HG02938 (cell line): ENCODE measurements at regions not wholly inside any gene's neighbourhood (a gene's known extent, or its start where the extent isn't known, plus 50 kb on each side); places are given as distances from the start of the nearest gene placed in this dataset.
"Not testable (repeated sequence)": the region's sequence is repeated elsewhere in the genome, so short reads cannot be mapped to it uniquely, and the experiment has no call there.

Experiments used
- ATAC-seq: cut with Tn5 transposase; IDR thresholded peaks from one replicate; pipeline ENCODE4 v1.9.1; 2021; ENCODE audit warnings: mild to moderate bottlenecking, moderate library complexity; ENCODE audit not compliant: unreplicated experiment

GRCh38 chr1:224529844-224530243 is 86.3 kb upstream of the CNIH3 start:
- no peak for ATAC-seq

DNA sequence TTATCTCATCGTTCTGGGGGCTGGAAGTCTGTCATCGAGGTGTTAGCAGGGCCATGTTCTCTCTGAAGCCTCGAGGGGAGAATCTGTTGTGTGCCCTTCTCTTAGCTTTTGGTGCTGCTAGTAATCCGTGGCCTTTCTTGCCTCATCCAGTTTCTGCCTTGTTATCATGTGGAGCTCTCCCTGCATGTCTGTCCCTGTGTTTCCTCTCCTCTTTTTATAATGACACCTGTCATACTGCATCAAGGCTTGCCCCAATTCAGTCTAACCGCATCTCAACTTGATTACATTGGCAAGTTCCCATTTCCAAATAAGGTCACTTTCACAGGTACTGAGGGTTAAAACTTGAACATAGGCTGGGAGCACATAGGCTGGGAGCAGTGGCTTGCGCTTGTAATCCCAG is 82.6 kb upstream of the CNIH3 start:
- ATAC-seq = no peak

DNA sequence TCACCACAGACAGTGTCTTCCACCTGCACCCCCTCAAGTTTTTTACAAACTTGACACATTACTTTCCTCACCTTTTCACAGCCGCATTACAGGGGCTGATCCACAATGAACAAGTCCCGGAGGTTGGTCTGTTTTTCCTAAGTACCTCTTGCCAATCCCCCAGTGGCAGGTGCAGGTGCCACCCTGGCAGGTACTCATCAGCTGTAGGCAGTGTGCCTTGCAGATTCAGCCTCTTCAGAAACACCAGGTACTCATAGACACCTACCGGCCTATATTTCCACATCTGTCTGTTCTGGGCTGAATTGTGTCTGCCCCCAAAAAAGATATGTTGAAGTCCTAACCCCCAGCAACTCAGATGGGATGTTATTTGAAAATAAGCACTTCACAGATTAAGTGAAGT is 81.4 kb upstream of the CNIH3 start:
- no peak for ATAC-seq

GRCh38 chr1:224535641-224536040 is 80.5 kb upstream of the CNIH3 start:
- ATAC-seq = no peak

GRCh38 chr1:224539971-224540370 is 76.1 kb upstream of the CNIH3 start:
- ATAC-seq = no peak

DNA sequence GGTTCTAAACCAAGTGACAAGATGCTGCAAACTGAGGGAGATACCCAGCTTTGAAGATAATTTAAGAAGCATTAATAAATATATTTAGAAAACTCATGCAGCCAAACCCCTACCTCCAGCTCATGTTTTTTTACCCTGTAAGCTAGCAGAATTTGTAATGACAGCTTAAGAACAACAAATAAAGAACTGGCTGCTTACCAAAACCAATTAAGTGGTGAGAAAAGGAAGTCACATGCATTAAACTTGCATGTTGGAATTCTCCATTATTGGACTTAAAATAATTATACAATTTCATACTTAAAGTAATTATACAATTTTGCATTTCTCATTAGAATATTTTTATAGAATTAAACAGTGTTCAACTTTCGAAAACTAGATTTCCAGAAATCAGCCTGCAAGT is 75.6 kb upstream of the CNIH3 start:
- ATAC-seq = no peak

- no peak for ATAC-seq
These were observed 74.9 kb upstream of the CNIH3 start for GRCh38 chr1:224541072-224541790.

GRCh38 chr1:224541901-224542630 is 74.1 kb upstream of the CNIH3 start:
- ATAC-seq = no peak

DNA sequence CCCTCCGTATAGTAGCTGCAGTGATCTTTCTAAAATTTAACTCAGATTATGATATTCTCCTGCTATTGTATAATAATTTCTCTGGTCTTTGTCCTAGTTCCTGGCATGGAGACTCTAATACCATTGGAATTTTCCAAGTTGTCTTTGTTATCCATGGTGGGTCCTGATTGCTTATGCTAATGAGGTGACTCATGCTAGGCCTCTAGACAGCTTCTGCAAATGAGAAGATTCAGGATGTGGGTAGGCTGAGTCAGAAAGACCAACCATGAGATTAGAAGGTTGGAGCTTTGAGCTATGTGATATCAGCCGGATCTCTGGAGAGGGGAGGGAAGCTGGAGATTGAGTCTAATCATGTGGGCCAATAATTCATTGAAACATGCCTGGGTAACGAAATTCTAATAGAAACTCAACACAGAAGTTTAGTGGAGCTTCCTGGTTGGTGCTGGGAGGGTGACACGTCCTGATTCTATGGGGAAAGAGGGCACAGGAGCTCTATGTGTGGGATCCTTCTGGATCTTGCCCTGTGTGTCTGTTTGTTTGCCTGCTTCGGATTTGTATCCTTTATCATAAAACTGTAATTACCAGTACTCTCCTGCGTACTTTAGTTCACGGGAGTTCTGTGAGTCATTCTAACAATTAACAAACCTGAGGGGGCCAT is 73.2 kb upstream of the CNIH3 start:
- no peak for ATAC-seq

DNA sequence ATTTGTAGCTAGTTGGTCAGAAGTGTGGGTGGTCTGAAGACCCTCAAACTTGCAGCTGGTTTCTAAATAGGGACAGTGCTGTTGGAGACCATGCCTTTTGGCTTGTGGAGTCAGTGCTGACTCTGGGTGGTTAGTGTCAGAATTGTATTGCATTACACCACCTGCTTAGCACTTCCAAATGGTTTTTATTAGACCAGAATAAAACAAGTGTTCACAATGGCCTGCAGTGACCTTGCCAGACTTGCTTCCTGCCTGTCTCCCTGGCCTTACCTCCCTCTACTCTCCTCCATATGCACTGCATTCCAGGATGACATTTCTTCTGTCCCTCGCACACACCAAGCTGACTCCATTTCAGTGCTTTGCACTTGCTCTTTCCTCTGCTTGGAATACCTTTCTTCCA is 72.7 kb upstream of the CNIH3 start:
- no peak for ATAC-seq

DNA sequence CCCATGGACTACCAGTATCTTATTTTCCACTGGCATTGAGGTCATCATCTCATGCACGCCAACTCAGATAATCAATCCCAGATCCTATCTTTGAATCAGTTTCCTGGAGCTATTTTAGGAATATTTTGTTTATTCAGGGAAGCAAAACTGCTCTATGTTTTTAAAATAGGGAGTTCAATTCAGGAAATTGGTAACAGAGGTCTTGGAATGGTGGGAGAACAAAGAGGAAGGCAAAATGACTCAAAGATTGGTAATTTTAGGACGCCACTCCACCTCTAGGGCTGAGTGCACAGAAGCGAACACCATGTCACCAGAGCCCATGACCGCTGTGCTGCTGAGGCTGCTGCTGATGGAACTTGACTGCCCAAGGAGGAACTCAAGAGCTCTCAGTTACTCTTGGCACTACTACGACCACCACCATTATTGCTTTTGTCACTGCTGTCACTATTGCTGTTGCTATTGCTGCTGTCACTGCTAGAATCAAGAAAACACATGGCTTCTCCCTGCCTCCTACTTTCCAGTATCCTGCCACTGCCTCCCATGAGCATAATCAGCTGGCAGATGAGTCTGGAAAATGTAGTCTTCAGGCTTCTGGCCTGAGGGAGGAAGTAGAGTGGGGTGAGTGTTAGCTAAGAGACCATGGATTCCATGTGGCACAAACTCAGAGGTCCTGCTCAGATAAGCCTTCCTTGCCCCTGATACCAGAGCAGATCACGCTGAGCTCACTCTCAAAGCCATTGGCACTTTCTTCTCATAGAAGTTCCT is 71.6 kb upstream of the CNIH3 start:
- no peak for ATAC-seq

GRCh38 chr1:224545571-224545970 is 70.5 kb upstream of the CNIH3 start:
- no peak for ATAC-seq

GRCh38 chr1:224548676-224549075 is 67.4 kb upstream of the CNIH3 start:
- ATAC-seq = no peak

GRCh38 chr1:224551189-224551588 is 64.9 kb upstream of the CNIH3 start:
- ATAC-seq = not testable (repeated sequence)

- no peak for ATAC-seq
These were observed 62.1 kb upstream of the CNIH3 start for GRCh38 chr1:224554056-224554455.

GRCh38 chr1:224554620-224555259 is 61.4 kb upstream of the CNIH3 start:
- no peak for ATAC-seq

GRCh38 chr1:224558904-224559303 is 57.2 kb upstream of the CNIH3 start:
- no peak for ATAC-seq

GRCh38 chr1:224559981-224560728 is 56.0 kb upstream of the CNIH3 start:
- no peak for ATAC-seq

- not testable (repeated sequence) for ATAC-seq
These were observed 53.2 kb upstream of the CNIH3 start for GRCh38 chr1:224562881-224563280.

GRCh38 chr1:224563666-224564065 is 52.5 kb upstream of the CNIH3 start:
- no peak for ATAC-seq
